ENCODE measurements at regions not wholly inside any gene's neighbourhood (a gene's known extent, or its start where the extent isn't known, plus 50 kb on each side); places are given as distances from the start of the nearest gene placed in this dataset.

DNA sequence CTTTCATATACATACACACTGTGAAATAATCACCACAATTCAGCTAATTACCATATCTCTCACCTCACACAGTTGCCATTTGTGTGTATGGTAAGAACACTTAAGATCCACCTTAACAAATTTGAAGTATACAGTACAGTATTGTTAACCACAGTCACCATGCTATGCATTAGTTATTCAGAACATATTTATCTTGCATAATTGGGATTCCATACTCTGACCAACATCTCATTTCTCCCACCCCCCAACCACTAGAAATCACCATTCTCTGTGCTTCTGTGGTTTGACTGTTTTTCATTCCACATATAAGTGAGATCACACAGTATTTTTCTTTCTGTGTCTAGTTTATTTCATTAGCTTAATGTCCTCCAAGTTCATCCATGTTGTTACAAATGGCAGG is 247.7 kb upstream of the CTNNB1 start:
- no peaks in the 10 kb centered on the region for H3K27me3 ChIP-seq (ENCODE audit: insufficient read depth, low read length)
- H3K79me2 ChIP-seq (ENCODE audit: control insufficient read depth, insufficient read depth, low read length, unreplicated experiment) = no peaks in the 10 kb centered on the region
- no peaks in the 10 kb centered on the region for H3K4me1 ChIP-seq (ENCODE audit: control insufficient read depth, insufficient read depth, low read length, unreplicated experiment)
- H3K36me3 ChIP-seq (ENCODE audit: insufficient read depth, low read length) = no peaks in the 10 kb centered on the region
- H2AFZ ChIP-seq (ENCODE audit: low read length, unreplicated experiment) = no peak overlapping the region
- H3K4me3 ChIP-seq (ENCODE audit: low read depth, low read length) = no peak overlapping the region
- H3K27ac ChIP-seq (ENCODE audit: low read depth, low read length) = no peak overlapping the region

DNA sequence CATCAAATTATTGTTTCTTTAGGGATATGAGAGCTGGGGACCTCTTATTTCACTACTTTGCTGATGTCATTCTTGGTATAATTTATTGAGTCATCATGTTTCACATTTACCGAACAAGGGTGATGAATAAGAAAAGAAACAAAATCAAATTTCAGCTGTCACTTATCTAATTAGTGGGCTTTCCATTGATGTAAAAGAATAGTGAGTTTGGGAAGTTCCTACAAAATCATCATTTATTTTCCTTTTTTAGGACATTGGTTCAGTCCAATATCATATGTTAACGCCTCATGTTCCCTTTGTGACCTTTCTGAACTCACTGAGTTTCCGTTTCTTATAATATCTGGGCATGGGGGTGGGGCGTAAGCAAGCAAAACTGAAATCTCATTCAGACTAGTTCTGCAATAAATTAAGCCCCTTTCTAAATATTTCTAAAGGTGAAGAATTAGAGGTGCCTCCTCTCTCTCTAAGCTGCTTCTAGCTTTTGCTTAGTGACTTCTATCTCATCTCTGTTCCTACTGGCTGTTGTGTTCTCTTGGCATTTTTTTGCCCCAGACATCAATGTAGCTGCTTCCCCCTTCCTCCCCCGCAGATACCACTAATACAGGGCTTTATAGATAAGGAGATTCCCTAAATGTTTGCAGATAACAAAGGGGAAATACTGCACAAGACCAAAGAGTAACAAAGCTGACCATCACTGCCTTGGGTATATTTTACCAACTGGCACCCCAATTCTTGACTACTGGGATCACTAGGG is 238.0 kb upstream of the CTNNB1 start:
- Histone ChIP-seq H2AFZ (ENCODE audit: low read length, unreplicated experiment) (no peak overlapping the region), H3K79me2 (ENCODE audit: control insufficient read depth, insufficient read depth, low read length, unreplicated experiment) (no peaks in the 10 kb centered on the region), H3K4me1 (ENCODE audit: control insufficient read depth, insufficient read depth, low read length, unreplicated experiment) (no peaks in the 10 kb centered on the region), H3K36me3 (ENCODE audit: insufficient read depth, low read length) (no peaks in the 10 kb centered on the region), H3K27ac (ENCODE audit: low read depth, low read length) (no peak overlapping the region), H3K4me3 (ENCODE audit: low read depth, low read length) (no peak overlapping the region), H3K27me3 (ENCODE audit: insufficient read depth, low read length) (no peaks in the 10 kb centered on the region)

DNA sequence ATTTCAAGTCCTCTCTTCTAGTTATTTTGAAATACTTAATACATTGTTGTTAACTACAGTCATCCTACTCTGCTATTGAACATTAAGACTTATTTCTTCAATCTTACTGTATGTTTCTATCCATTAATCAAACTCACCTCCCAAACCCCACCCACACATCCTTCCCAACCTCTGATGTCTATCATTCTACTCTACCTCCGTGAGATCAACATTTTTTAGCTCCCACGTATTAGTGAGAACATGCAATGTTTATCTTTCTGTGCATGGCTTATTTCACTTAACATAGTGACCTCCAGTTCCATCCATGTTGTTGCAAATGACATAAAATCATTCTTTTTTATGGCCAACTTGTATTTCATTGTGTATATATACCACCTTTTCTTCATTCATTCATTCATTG is 236.6 kb upstream of the CTNNB1 start:
- Histone ChIP-seq H2AFZ (ENCODE audit: low read length, unreplicated experiment) (no peak overlapping the region), H3K36me3 (ENCODE audit: insufficient read depth, low read length) (no peaks in the 10 kb centered on the region), H3K27ac (ENCODE audit: low read depth, low read length) (no peak overlapping the region), H3K27me3 (ENCODE audit: insufficient read depth, low read length) (no peaks in the 10 kb centered on the region), H3K79me2 (ENCODE audit: control insufficient read depth, insufficient read depth, low read length, unreplicated experiment) (no peaks in the 10 kb centered on the region), H3K4me1 (ENCODE audit: control insufficient read depth, insufficient read depth, low read length, unreplicated experiment) (no peaks in the 10 kb centered on the region), H3K4me3 (ENCODE audit: low read depth, low read length) (no peak overlapping the region)

DNA sequence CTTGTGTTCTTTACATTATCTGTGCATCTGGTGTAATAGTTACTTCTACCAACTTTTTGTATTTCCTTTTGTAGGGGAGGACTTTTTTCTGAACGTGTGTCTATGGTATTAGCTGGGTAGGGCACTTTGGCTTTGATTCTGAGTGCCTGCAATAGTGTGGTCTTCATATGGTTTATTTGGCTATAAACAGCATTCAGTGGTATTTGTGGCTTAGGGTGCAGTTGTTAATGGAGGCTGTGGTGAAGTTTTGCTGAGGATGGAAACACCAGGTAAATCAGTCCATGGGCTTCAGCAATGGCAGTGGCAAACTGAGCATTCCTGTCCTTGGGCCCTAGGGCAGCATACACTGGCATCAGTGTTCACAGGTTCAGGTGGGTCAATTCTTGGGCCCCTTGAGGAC is 230.6 kb upstream of the CTNNB1 start:
- Histone ChIP-seq H3K4me3 (ENCODE audit: low read depth, low read length) (no peak overlapping the region), H3K27ac (ENCODE audit: low read depth, low read length) (no peak overlapping the region), H2AFZ (ENCODE audit: low read length, unreplicated experiment) (no peak overlapping the region), H3K79me2 (ENCODE audit: control insufficient read depth, insufficient read depth, low read length, unreplicated experiment) (no peaks in the 10 kb centered on the region), H3K27me3 (ENCODE audit: insufficient read depth, low read length) (no peaks in the 10 kb centered on the region), H3K4me1 (ENCODE audit: control insufficient read depth, insufficient read depth, low read length, unreplicated experiment) (peaks cover 30% of the 10 kb centered on the region), H3K36me3 (ENCODE audit: insufficient read depth, low read length) (no peaks in the 10 kb centered on the region)

DNA sequence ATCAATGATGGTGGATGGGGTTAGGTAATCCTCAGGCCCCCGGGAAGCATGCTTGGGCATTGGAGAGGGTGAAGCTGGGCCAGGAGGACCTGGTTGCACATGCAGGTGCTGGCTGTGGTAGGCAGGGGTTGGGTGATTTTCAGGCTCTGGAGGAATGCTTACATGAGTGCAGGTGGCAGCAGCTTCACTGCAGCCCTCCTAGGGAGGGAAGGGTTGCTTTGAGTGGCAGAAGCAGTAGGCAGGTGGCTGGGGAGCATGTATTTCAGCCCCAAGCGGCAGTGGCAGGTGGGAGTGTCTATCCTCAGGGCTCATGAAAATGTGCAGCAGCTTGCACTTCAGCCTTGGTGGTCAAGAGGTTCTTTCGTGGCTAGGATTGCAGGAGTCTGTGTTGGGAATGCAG is 230.0 kb upstream of the CTNNB1 start:
- peaks cover 30% of the 10 kb centered on the region for H3K4me1 ChIP-seq (ENCODE audit: control insufficient read depth, insufficient read depth, low read length, unreplicated experiment)
- no peaks in the 10 kb centered on the region for H3K27me3 ChIP-seq (ENCODE audit: insufficient read depth, low read length)
- no peak overlapping the region for H3K4me3 ChIP-seq (ENCODE audit: low read depth, low read length)
- H3K79me2 ChIP-seq (ENCODE audit: control insufficient read depth, insufficient read depth, low read length, unreplicated experiment) = no peaks in the 10 kb centered on the region
- no peaks in the 10 kb centered on the region for H3K36me3 ChIP-seq (ENCODE audit: insufficient read depth, low read length)
- no peak overlapping the region for H3K27ac ChIP-seq (ENCODE audit: low read depth, low read length)
- H2AFZ ChIP-seq (ENCODE audit: low read length, unreplicated experiment) = no peak overlapping the region

DNA sequence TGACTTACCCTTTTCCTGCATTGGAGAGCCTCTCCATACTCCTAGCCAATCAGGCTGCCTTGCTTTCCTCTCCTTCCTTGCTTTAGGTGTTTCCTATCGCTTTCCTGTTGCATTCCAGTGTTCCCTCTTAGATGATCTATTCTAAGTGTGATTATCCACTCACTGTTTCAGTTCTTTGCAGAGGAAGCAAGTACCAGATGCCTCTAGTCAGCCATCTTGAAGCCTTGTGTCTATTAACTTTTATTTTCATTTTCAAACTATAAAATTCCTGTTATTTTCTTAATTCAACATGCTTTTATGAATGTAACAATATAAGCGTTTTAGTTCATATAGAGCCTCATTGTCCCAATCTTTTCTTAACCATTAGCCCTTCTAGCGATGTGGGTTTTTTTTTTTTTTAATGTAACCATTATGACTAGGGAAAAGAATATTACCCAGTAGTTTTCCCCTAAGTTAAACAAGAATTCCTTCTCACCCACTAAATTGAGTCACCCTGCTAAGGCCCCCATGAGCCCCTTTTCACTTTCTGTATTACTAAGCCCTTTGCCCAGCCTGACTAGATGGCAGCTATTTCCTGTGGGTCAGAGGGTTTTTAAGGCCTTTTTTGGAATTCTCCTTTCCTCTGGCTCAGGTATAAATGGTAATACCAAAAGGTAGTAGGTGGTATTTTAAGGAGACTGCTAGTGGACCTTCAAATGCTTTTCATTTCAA is 229.4 kb upstream of the CTNNB1 start:
- peak overlapping the region; percentile 25; the same call in 1 of the 2 replicates for H3K27ac ChIP-seq (ENCODE audit: low read depth, low read length)
- no peak overlapping the region for H3K4me3 ChIP-seq (ENCODE audit: low read depth, low read length)
- no peaks in the 10 kb centered on the region for H3K36me3 ChIP-seq (ENCODE audit: insufficient read depth, low read length)
- no peaks in the 10 kb centered on the region for H3K27me3 ChIP-seq (ENCODE audit: insufficient read depth, low read length)
- H2AFZ ChIP-seq (ENCODE audit: low read length, unreplicated experiment) = no peak overlapping the region
- no peaks in the 10 kb centered on the region for H3K79me2 ChIP-seq (ENCODE audit: control insufficient read depth, insufficient read depth, low read length, unreplicated experiment)
- peaks cover 30% of the 10 kb centered on the region for H3K4me1 ChIP-seq (ENCODE audit: control insufficient read depth, insufficient read depth, low read length, unreplicated experiment)

DNA sequence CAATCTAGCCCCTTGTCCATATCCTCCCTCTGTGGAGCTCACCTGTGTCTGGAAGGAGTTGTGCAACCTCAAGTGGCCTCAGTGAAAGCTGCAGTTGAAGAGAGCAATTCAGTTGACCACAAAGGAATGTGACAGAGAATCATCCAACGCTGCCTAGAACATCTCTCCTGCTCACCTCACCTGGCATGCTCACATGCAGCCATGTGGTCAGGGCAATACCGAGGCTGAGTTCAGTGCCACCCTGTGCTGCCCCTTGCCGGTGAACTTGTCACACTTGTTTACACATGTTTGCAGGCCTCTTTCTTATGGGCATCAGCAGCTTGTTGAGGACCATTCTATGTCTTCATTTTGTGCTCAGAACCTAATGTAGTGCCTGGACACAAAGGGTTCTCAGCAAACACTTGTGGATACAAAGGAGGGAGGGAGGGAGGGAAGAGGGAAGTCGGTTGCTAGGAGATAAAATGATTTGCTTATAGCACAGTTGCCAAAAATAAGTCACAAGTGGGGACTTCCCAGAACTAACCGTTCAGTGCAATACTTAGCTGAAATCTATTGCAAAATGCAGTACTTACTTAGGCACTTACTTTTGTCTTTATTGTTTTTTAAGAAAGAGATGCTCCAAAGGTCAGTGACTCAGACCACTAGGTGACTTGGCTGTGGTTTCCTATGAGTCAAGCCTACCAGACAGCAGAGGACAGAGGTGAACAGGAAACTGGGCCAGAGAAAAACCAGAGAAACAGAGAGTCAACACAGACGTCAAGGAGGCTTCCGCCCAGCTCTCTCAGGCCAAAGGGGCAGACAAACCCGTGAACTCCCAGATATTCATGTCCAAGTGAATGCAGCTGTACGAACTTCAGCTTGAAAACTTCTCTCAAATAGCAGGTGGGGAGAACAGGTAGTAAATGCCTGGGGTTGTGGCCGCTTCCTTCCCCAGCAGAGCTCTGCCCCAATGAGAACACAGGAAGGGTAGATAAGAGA is 227.8 kb upstream of the CTNNB1 start:
- Histone ChIP-seq H3K79me2 (ENCODE audit: control insufficient read depth, insufficient read depth, low read length, unreplicated experiment) (no peaks in the 10 kb centered on the region), H3K4me1 (ENCODE audit: control insufficient read depth, insufficient read depth, low read length, unreplicated experiment) (peaks cover 30% of the 10 kb centered on the region), H3K27me3 (ENCODE audit: insufficient read depth, low read length) (no peaks in the 10 kb centered on the region), H3K36me3 (ENCODE audit: insufficient read depth, low read length) (no peaks in the 10 kb centered on the region), H3K4me3 (ENCODE audit: low read depth, low read length) (peak overlapping the region; percentile 41; the same call in 1 of the 2 replicates), H2AFZ (ENCODE audit: low read length, unreplicated experiment) (no peak overlapping the region), H3K27ac (ENCODE audit: low read depth, low read length) (peak overlapping the region; percentile 88)

DNA sequence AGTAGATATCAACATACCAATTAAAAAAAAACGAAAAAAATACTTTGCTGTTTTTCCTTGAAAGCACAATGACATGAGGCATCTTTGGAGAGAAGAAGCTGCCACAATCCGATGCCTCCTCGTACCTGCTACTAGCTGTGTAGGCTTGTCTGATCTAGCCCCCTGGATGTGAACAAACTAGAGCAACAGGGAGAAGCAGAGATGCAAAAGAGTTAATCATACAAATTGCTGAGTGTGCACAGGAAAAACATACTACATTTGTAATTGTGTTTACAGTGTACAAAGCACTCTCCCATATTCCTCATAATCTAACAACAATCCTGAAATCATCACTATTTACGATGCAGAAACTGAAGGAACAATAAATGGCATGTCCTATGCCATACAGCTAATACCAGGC is 227.0 kb upstream of the CTNNB1 start:
- Histone ChIP-seq H2AFZ (ENCODE audit: low read length, unreplicated experiment) (no peak overlapping the region), H3K36me3 (ENCODE audit: insufficient read depth, low read length) (no peaks in the 10 kb centered on the region), H3K4me3 (ENCODE audit: low read depth, low read length) (no peak overlapping the region; the same call in 1 of the 2 replicates), H3K27me3 (ENCODE audit: insufficient read depth, low read length) (no peaks in the 10 kb centered on the region), H3K79me2 (ENCODE audit: control insufficient read depth, insufficient read depth, low read length, unreplicated experiment) (no peaks in the 10 kb centered on the region), H3K4me1 (ENCODE audit: control insufficient read depth, insufficient read depth, low read length, unreplicated experiment) (peaks cover 30% of the 10 kb centered on the region), H3K27ac (ENCODE audit: low read depth, low read length) (peak overlapping the region; percentile 88)

DNA sequence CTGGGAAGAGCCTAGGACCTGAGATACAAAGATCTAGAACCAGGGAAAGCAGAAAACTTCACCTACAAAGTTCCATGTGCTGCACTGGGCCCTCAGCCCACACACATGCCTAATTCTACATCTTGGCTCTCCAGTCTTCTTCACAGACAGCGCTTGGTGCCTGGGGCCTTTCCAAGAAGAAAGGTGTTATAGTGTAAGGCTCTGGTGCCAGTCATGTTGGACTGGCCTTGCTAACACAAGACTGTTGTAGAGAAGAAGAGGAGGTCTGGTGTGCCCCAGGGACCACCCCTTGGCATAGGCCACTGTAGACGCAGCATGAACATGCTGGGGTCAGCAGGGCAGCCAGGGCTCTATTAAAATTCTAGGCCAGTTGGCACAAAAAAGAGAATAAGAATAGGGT is 226.2 kb upstream of the CTNNB1 start:
- peaks cover 30% of the 10 kb centered on the region for H3K4me1 ChIP-seq (ENCODE audit: control insufficient read depth, insufficient read depth, low read length, unreplicated experiment)
- no peaks in the 10 kb centered on the region for H3K79me2 ChIP-seq (ENCODE audit: control insufficient read depth, insufficient read depth, low read length, unreplicated experiment)
- no peaks in the 10 kb centered on the region for H3K27me3 ChIP-seq (ENCODE audit: insufficient read depth, low read length)
- H2AFZ ChIP-seq (ENCODE audit: low read length, unreplicated experiment) = no peak overlapping the region
- no peaks in the 10 kb centered on the region for H3K36me3 ChIP-seq (ENCODE audit: insufficient read depth, low read length)
- no peak overlapping the region for H3K27ac ChIP-seq (ENCODE audit: low read depth, low read length)
- H3K4me3 ChIP-seq (ENCODE audit: low read depth, low read length) = no peak overlapping the region

DNA sequence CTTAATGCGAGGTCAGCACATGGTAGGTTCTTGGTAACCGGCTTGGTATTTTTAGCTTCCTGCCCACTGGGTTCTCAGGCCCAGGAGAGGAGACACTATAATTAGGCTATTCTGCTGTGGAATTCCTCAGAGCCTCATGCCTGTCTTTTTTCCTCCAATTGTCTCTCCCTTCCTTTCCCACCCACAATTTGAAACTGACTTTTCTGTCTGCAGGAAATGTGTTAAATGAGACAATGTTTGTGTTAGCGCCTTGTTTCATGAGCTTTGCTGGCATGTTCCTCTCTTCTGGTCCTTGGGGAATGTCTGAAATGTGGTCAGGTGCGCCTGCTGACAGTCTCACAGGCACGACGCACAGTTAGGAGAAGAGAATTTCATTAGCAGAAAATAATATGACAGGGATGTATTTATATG is 223.6 kb upstream of the CTNNB1 start:
- Histone ChIP-seq H3K79me2 (ENCODE audit: control insufficient read depth, insufficient read depth, low read length, unreplicated experiment) (no peaks in the 10 kb centered on the region), H3K4me1 (ENCODE audit: control insufficient read depth, insufficient read depth, low read length, unreplicated experiment) (peaks cover 16% of the 10 kb centered on the region), H3K27me3 (ENCODE audit: insufficient read depth, low read length) (no peaks in the 10 kb centered on the region), H3K36me3 (ENCODE audit: insufficient read depth, low read length) (no peaks in the 10 kb centered on the region), H3K27ac (ENCODE audit: low read depth, low read length) (no peak overlapping the region), H2AFZ (ENCODE audit: low read length, unreplicated experiment) (no peak overlapping the region), H3K4me3 (ENCODE audit: low read depth, low read length) (no peak overlapping the region)

Measured in ACC112 (cell line).